HG02870 (cell line): ENCODE measurements at regions not wholly inside any gene's neighbourhood (a gene's known extent, or its start where the extent isn't known, plus 50 kb on each side); places are given as distances from the start of the nearest gene placed in this dataset.

Source experiments
- ATAC-seq: cut with Tn5 transposase; IDR thresholded peaks from one replicate; pipeline ENCODE4 v1.9.1; 2021; ENCODE audit warnings: mild to moderate bottlenecking, moderate library complexity; ENCODE audit not compliant: unreplicated experiment

- ATAC-seq = no peak
Measured at GRCh38 chr2:118296663-118297062, 208.4 kb downstream of the INSIG2 start.

GRCh38 chr2:118295592-118296390 is 207.5 kb downstream of the INSIG2 start:
- ATAC-seq = no peak

- ATAC-seq = no peak
Measured at GRCh38 chr2:118294063-118294462, 205.8 kb downstream of the INSIG2 start.

- no peak for ATAC-seq
Measured at GRCh38 chr2:118292991-118293390, 204.7 kb downstream of the INSIG2 start.

- ATAC-seq = no peak
Measured at GRCh38 chr2:118291251-118291880, 203.1 kb downstream of the INSIG2 start.

GRCh38 chr2:118290411-118291250 is 202.4 kb downstream of the INSIG2 start:
- ATAC-seq = no peak

GRCh38 chr2:118279005-118279404 is 190.7 kb downstream of the INSIG2 start:
- no peak for ATAC-seq

GRCh38 chr2:118278046-118278445 is 189.8 kb downstream of the INSIG2 start:
- ATAC-seq = no peak

- ATAC-seq = no peak
Measured at GRCh38 chr2:118274841-118275510, 186.7 kb downstream of the INSIG2 start.

GRCh38 chr2:118272391-118272790 is 184.1 kb downstream of the INSIG2 start:
- no peak for ATAC-seq

GRCh38 chr2:118269408-118270051 is 181.3 kb downstream of the INSIG2 start:
- ATAC-seq = peak; percentile 70

- ATAC-seq = peak; percentile 55
Measured at GRCh38 chr2:118268268-118268667, 180.0 kb downstream of the INSIG2 start.

- no peak for ATAC-seq
Measured at GRCh38 chr2:118265873-118266455, 177.7 kb downstream of the INSIG2 start.

GRCh38 chr2:118264232-118264990 is 176.1 kb downstream of the INSIG2 start:
- no peak for ATAC-seq

- ATAC-seq = no peak
Measured at GRCh38 chr2:118257696-118258095, 169.4 kb downstream of the INSIG2 start.

GRCh38 chr2:118255771-118256372 is 167.6 kb downstream of the INSIG2 start:
- no peak for ATAC-seq

- ATAC-seq = no peak
Measured at GRCh38 chr2:118255301-118255700, 167.0 kb downstream of the INSIG2 start.

GRCh38 chr2:118254116-118254515 is 165.8 kb downstream of the INSIG2 start:
- ATAC-seq = no peak

- no peak for ATAC-seq
Measured at GRCh38 chr2:118251427-118251826, 163.2 kb downstream of the INSIG2 start.
